ENCODE measurements at regions not wholly inside any gene's neighbourhood (a gene's known extent, or its start where the extent isn't known, plus 50 kb on each side); places are given as distances from the start of the nearest gene placed in this dataset.

DNA sequence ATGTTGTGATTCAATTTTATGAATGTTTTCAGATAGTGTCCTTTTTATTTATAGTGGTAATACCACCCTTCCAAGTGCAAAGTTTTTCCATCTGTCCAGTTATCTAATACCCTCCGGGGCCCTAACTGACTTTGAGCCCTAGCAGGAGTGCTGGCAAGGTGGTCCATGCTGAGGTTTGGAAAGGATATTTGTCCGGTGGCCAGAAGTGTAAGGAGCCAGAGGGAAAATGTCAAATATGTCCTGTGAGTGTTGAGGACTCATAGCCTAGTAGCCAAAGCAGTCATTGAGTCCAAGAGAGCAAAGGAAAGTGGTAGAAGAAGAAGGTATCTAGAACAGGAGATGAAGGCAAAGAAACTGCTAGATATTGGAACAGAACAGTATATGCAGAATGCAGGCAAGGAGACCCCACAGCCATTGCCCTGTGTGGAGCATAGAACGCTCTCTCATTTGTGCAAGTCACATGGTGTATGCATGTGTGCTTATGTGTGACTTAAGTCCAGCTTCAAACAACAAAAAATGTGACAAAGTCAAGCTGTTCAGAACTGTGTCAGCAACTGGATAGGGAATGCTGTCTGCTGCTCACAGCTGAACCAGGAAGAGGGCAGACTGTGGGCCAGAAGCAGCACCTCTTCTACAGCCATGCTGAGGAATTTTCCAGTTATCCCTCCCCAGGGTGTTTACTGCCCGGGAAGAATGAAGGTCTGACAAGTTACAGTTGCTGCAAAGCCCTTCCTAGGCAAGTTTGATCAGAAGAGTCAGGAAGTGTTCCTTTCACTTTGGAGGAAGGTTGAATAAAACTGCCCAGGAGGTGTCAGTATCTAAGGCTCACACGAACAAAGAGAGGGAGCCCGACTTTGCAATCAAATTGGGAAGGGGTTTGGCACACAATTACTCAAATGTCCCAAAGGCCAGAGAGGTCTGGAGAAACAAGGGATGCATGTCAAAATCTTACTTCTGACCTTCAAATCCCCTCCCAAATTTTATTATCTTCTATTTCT lies 463.3 kb upstream of the DMAC1 start:
- DNase-seq, result no peak

DNA sequence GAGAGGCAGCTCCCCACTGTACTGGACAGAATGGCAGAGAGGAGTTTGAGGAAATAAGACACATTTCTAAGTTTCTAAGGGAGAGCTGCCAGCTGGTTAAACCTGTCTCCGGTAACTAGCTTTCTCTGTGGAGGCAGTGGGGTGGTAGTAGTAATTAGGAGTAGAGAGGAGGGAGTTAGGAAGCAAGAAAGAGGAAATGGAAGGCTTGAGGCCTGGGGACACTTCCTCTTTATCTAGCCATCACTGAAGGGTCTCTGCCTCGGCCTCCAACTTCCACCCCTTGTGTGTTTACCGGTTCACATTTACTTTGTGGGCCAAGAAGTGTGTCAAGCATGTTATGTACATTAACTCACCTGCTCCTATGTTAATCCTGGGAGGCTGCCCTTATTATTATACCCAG lies 462.2 kb upstream of the DMAC1 start:
- DNase-seq, result no peak

DNA sequence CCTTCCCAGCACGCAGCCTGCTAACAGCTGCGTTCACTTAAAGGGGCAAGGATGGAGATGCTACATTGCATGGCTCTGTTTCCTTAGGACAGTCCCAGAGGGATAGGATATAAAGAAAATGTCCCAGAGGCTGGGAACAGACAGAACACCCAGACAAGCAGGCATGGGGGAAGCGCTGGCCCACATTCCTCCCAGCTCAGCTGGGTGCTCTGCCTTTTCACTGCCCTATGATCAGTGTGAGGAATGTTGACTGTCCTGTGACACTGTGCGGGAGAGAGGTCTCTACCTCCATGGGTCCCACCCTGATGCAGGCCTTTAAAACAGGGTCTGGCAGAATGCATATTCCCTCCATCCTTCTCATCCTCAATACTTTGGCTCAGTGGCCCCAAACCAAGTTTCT lies 459.4 kb upstream of the DMAC1 start:
- no peak for DNase-seq

DNA sequence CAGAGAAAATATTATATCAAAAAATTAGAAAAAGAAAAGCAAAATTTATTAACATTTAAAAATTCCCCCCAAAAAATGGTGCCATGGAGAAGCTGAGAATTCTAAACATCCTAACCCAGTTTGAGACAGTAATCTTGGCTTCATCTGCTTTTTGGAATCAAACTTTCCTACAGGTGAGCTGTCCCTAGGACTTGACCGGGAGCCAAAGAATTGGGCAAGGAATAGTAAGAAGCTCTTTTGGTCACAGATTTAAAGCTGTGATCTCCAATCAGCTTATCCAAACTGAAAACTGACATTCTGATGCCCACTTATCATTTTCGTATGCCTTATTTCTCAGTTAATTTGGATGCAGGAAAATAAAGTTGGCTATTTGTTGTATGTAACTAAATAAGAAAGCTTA lies 457.3 kb upstream of the DMAC1 start:
- no peak for DNase-seq

DNA sequence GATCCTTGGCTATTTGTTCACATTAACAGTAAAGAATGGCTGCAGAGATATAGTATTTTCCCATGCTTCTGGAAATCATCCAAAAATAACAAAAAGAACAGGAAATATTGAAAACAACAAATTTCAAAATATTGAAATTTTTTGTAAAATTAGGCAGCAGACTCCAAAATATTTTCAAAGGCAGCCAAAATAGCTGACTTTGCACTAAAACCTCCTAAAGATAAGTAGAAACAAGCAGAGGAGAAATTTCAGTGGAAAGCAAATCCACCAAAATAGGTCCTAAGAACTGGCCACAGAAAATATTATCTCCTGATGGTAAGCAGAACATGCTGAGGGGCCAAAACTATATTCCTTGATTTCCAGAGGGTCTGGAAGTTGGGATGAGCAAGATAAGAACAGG lies 456.3 kb upstream of the DMAC1 start:
- no peak for DNase-seq

DNA sequence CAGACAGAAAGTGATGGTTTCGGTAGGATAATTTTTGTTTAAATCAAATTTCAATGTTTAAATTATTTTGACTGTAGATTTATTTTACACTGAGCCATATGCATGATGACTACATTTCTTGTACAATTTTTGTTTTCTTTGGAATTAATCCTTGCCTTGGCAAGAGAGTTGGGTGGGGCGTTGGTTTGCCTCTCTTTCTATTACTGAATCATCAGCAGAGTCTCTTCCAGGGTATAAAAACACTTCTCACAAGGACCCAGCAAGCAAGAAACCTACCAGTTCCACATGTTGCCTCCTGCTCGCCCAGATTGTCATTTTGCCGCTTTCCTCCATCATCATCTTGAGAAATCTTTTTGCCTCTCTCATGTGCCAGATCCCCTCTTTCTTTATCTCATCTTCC lies 455.0 kb upstream of the DMAC1 start:
- no peak for DNase-seq

DNA sequence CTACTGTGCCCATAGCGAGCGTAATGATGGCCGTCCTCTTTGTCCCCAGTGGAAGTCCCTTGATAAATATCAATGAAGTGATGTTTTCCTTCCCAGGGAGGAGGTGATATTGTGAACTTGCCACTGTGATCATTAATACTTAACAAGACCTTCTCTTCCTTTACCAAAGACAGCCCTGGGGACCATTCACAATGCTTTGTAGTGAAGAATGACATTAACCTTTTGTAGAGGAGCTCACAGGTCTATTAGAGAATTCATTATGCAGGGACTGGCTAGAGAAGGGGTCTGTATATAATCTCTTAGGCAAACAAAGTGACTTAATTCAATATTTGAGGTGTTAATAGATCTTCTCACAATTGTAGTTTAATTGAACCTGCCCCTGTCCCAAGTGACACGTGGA lies 452.9 kb upstream of the DMAC1 start:
- no peak for DNase-seq

DNA sequence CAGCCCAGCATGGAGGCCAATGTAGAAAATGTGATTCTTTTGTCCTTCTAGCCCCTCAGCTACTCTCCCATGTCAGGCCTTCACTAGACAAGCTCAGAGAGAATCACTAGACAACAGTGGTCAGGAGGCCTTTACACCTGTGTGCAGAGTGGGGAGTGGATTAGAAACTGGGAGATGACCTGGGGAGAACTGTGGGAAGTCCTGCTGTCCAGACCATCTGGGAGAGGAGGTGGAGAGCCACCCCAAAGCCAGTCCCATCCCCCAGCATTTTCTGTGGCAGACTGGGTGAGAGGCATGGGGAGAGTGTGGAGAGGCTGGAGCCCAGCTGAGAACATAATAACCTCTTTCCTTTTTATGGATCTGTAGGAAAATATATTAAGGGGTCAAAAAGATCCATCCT lies 452.0 kb upstream of the DMAC1 start:
- DNase-seq, result no peak

DNA sequence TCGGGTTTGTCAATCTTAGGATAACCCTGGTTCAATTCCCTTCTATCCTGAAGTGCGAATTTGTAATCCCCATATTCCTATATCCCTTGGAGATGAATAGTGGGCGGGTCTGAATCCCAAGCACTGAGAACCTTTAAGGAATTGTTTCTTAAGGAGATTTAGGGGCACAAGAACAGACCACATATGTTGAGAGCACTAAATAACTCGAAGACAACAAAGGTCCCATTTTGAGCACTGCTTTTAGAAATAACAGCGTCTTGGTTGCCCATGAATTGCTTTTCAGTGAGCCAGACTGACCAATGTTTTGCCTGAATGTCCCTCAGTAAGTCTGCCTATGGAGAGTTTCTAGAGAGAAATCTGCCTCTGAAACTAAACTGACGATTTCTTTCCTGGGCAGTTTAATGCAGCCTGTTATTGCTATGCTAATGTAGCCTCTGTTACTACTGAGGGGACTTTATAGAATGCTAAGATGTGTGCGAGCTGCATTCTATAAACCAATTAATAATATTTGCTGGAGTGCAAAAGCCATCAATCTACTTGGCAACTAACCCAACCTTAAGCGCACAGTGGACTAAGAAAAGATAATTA lies 445.0 kb upstream of the DMAC1 start:
- no peak for DNase-seq

DNA sequence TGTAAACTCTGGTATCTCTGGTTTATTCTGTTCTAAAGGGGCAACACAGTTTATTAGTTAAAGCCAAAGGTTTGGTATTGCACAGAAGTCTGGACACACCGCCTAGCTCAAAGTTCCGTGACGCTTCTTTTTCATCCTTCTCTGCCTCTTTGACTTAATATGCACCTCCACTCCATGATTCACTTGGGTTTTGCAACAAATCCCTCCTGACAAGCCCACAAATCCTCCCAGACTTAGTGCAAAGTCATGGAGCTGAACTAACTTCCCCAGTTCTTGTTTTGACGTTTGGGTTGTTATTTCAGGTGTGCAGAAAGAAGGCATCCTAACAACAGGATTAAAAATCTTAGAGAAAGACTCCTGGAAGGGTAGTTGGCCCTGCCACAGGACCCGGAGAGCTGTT lies 441.6 kb upstream of the DMAC1 start:
- no peak for DNase-seq

DNA sequence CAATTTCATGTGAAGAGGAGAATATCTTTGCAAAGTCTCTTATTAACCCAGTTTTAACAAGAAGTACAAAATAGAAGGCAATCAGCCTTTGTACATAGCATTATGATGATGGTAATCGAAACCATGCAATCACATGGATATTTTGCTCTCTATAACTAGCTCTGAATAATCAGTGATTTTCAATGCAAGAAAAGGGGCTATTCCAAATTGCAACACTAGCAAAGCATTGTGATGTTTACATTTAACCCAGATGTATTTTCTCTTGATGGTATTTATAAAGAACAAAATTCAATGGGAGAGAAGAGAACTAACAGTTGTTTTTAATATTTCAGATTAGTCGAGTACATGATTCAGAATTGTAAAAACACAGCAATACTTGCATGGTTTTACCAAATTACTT lies 437.5 kb upstream of the DMAC1 start:
- no peak for DNase-seq

DNA sequence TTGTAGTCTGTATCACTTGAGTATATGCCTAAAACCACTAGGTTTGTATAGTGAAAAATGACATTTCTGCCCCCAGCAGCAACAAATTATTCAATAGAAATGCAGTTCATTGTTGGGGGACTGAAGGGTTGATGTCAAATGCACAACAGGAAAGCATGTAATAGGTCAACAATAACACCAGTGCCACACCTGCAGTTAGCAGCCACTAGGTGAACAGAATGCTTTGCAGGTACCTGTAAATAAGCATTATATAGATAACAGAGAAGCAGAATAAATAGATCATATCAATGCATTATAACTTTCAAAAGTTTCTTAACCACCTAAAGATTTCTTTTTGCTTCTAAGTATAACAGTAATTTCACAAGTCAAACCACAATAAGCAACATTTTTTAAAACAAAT lies 435.9 kb upstream of the DMAC1 start:
- DNase-seq, result no peak

DNA sequence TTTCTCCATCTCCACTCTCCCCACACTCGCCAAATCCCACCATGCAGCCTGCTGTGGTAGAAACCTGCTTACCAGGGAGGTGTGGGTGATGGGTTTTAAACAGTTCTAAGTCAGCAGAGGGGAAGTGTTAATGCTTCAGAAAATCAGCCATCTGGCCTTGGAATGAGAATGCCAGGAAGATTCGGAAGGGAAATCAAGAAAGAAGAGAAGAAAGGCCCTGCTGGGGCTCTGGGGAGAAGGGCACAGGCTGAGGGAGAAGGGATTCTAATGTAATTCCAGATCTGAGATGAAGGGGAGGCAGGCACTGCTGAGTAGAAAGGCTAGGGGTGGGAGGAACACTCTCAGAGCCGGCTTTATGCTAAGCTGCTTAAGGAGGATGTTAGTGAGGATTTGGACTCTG lies 434.7 kb upstream of the DMAC1 start:
- DNase-seq, result no peak

DNA sequence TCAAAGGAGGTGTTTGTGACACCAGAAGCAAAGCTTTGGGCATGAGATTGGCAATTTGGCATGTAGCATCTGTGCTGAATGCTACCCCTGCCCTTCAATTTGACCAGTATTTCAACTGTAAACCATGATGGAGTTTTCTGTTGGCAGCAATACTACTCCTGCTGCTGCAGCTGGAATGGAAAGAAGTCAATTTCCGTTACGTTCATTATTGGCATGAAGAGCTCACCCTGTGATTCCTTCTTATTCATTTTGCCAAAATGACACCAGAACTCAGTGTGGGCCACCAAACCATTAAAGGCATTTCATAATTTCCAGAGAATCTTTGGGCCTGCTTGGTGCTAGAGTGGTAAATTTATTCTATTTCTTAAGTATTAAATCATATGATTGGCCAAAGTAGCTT lies 433.1 kb upstream of the DMAC1 start:
- no peak for DNase-seq

DNA sequence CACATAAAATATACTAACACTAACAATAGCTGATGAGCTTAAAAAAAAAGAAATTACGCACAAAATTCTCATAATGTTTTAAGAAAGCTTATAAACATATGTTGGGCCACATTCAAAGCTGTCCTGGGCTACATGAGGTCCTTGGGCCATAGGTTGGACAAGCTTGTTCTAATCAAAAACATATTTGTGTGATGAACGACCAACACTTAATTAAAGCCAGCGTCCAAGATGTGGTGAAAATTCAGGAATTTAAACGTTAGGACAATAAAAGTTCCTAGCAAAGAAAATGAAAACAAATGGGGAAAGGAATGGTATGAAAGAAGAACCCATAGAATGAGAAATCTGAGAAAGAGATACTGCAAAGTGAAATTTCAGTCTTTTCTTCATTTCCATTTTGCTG lies 429.6 kb upstream of the DMAC1 start:
- no peak for DNase-seq

DNA sequence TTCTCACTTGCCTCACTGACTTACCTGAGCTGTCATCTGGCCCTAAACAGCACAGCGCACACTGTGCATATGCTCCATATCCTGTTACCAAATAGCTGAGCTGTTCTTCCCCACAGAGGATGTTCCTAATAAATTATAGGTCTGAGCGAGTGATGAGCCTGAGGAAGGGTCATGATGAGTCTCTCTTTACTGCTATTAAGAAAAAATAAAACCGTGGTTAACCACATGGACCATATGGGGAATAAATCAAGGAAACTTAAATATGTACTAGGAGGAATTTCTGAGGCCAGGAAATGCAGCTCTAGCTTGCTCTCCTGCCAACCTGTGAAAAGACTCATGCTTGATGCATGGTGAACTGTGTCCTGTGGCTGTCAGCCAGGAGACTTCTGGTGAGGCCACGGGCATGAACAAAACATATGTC lies 424.8 kb upstream of the DMAC1 start:
- no peak for DNase-seq

DNA sequence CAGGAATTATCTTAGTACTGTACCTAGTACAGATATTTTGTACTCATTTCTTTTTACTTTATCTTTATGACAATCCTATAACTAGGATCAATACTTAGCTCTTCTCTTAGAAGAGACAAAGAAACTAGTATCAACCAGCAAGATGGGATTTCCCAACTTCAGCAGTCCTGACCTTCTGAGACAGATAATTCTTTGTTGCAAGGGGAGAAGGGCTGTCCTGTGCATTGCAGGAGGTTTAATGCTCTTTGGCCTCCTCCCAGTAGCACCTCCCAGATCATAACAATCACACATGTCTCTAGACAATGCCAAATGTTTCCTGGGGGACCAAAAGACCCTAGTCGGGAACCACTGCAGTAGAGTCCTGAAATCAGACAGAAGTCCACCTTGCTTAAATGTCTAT lies 424.3 kb upstream of the DMAC1 start:
- no peak for DNase-seq

DNA sequence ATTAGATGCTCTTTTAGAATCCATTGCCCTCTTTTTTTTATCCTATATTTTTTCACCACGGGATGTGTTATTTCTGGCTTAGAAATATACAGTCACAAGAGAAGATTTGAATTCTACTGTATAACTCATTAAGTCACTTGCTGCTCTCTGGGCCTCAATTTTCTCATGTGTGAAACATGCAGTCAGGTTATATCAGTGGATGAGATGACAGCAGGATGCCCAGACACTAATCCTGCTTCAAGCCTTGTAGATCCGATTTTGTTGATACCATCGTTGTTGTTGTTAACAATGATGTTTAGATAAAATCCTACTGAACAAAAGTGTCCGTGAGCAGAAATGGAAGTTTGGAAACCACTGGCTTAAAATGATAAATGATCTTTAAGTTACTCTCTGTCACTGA lies 421.9 kb upstream of the DMAC1 start:
- no peak for DNase-seq

DNA sequence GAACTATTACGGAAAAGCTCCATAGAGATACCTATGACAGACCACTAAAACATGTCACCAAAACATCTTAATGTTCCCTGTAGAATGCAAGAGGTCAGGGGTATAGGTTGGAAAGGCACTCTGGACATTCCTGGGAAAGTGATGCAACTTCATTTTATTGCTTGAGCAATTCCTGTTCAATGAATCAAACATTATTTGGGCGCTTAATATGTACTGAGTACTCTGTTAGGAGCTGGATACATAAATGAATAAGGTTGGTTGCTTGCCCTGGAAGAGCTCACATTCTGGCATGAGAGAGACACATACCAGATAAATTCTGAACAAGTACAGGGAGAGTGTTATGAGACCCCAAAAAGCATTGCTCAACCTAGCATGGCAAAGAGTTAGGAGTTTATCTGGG lies 408.9 kb upstream of the DMAC1 start:
- DNase-seq, result no peak

DNA sequence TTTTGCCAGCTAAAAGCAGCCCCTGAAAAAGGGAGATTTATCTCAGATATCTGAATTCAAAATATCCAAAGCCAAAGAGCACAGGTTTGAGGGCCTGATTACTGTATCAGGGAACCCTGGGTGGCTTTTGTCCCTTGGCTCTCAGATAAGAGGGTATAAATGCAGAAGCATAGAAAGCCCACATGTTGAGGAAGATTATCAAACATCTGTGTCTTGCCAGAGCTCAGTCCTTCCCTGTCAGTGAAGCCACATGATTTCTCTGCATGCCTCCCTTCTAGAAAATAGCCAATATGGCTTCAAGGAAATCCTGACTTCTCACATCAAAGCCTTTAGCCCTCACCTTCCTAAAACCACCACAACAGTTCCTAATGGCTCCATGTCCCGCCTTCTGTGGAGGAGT lies 408.0 kb upstream of the DMAC1 start:
- DNase-seq, result no peak

DNA sequence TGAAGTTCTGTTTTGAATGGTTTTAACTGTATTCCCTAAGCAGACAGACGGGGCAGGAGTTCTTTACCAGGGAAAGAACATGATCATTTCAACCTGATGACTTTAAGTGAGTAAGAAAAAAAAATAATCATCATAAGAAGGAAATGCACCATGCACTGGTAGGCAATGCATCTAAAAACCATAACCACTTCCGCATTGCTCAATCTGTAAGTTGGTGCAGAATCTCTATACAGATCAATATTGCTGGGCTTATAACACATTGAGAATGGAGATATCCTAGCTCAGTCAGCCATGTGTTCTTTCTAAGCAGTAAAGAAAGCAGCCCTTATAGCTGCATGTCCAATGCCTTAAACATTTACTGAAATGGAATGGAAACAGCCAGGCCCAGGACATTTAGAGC lies 407.1 kb upstream of the DMAC1 start:
- no peak for DNase-seq

DNA sequence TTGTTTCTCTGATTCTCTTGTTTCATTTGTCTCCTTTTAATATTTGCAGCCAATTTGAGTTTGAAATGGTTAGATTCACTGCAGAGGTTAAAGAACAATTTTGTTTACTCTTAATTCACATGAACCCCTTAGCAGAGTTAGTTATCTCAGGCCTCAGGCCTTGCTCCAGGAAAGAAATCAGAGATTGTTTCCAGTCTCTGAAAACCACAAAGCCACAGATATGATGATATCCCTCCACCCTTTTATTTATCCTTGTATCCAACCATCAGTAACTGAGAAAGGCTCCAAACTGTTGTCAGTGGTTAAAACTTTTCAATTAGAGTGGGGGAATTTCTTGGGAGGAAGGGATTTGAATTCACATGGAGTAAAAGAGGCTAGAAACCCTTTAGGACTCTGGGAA lies 406.0 kb upstream of the DMAC1 start:
- DNase-seq, result no peak

DNA sequence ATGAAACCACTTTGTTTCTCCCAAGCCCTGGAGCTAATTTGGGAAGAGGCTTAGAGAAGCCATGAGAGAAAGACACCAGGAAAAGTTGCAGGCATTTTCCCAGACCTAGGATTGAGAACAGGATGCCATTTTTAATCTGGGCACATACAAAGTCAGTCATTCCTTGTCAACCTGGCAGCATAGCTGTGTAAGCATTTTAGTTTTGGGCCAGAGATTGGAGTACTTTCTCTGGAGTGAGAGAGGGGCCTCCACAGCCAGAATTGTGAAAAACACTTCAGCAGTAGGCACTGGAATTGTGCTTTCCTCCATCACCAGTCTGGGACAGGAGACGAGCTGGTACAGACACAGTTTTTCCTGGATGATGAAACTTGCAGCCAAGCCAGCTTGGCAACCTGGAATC lies 390.3 kb upstream of the DMAC1 start:
- no peak for DNase-seq

DNA sequence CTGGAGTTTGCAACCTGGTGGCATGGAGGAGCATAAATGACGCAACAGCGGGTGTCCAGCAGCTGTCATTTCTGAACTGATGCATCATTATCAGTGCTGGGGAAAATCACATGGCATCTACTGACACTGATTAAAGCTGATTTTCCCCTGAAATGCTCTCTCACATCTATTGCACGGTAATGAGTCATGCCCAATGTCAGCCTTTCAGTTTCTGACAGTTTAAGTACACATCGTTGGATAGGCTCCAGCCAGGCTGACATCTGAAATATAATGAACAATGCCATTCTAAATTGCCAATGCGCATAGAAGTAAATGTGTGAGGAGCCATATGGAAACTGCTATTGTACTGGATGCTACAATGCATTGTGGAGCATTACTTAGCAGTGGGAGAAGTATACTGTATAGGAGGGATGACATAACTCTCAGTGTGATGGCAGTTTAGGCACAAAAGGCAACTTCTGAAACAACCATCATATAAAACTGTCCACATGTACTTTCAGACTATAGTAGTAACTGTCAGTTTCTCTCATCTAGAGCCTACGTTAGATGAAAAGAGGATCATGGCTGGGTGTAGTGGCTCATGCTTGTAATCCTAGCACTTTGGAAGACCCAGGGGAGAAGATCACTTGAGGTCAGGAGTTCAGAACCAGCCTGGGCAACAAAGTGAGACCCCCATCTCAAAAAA lies 389.3 kb upstream of the DMAC1 start:
- DNase-seq, result no peak
